ENCODE measurements at regions not wholly inside any gene's neighbourhood (a gene's known extent, or its start where the extent isn't known, plus 50 kb on each side); places are given as distances from the start of the nearest gene placed in this dataset.

- no peak for DNase-seq (ENCODE audit: low read depth)
Observed at GRCh38 chr2:144333143-144333555, 186.8 kb downstream of the ZEB2 start.

- peak; percentile 75 for DNase-seq (ENCODE audit: low read depth)
Observed at GRCh38 chr2:144332356-144333142, 187.4 kb downstream of the ZEB2 start.

GRCh38 chr2:144331674-144332355 lies 188.1 kb downstream of the ZEB2 start:
- peak; percentile 54 for DNase-seq (ENCODE audit: low read depth)

GRCh38 chr2:144330951-144331673 lies 188.8 kb downstream of the ZEB2 start:
- DNase-seq (ENCODE audit: low read depth): peak; percentile 7

- DNase-seq (ENCODE audit: low read depth): no peak
Observed at GRCh38 chr2:144329472-144329871, 190.4 kb downstream of the ZEB2 start.

GRCh38 chr2:144328938-144329337 lies 191.0 kb downstream of the ZEB2 start:
- DNase-seq (ENCODE audit: low read depth): no peak

GRCh38 chr2:144326825-144327224 lies 193.1 kb downstream of the ZEB2 start:
- DNase-seq (ENCODE audit: low read depth): no peak

GRCh38 chr2:144325086-144325485 lies 194.8 kb downstream of the ZEB2 start:
- DNase-seq (ENCODE audit: low read depth): no peak

- DNase-seq (ENCODE audit: low read depth): no peak
Observed at GRCh38 chr2:144324446-144325045, 195.4 kb downstream of the ZEB2 start.

- no peak for DNase-seq (ENCODE audit: low read depth)
Observed at GRCh38 chr2:144323946-144324345, 196.0 kb downstream of the ZEB2 start.

GRCh38 chr2:144322379-144322778 lies 197.5 kb downstream of the ZEB2 start:
- DNase-seq (ENCODE audit: low read depth): no peak

GRCh38 chr2:144320491-144320890 lies 199.4 kb downstream of the ZEB2 start:
- DNase-seq (ENCODE audit: low read depth): peak; percentile 24

- no peak for DNase-seq (ENCODE audit: low read depth)
Observed at GRCh38 chr2:144317071-144317738, 202.7 kb downstream of the ZEB2 start.

GRCh38 chr2:144310889-144311608 lies 208.9 kb downstream of the ZEB2 start:
- DNase-seq (ENCODE audit: low read depth): no peak

- no peak for DNase-seq (ENCODE audit: low read depth)
Observed at GRCh38 chr2:144310484-144310883, 209.4 kb downstream of the ZEB2 start.

GRCh38 chr2:144307711-144308110 lies 212.2 kb downstream of the ZEB2 start:
- DNase-seq (ENCODE audit: low read depth): no peak

GRCh38 chr2:144304202-144304601 lies 215.7 kb downstream of the ZEB2 start:
- DNase-seq (ENCODE audit: low read depth): no peak

- DNase-seq (ENCODE audit: low read depth): no peak
Observed at GRCh38 chr2:144300632-144301031, 219.3 kb downstream of the ZEB2 start.

- no peak for DNase-seq (ENCODE audit: low read depth)
Observed at GRCh38 chr2:144290276-144290675, 229.6 kb downstream of the ZEB2 start.

- no peak for DNase-seq (ENCODE audit: low read depth)
Observed at GRCh38 chr2:144288438-144288837, 231.5 kb downstream of the ZEB2 start.

- no peak for DNase-seq (ENCODE audit: low read depth)
Observed at GRCh38 chr2:144285324-144285723, 234.6 kb downstream of the ZEB2 start.
